Eye (tissue), 1 donor: ENCODE measurements at regions not wholly inside any gene's neighbourhood (a gene's known extent, or its start where the extent isn't known, plus 50 kb on each side); places are given as distances from the start of the nearest gene placed in this dataset.
"Not testable (repeated sequence)": the region's sequence is repeated elsewhere in the genome, so short reads cannot be mapped to it uniquely, and the experiment has no call there.

ENCODE experiments used
- DNase-seq: peaks from one replicate; pipeline ENCODE4 v3.0.0-alpha.2; 2015

DNA sequence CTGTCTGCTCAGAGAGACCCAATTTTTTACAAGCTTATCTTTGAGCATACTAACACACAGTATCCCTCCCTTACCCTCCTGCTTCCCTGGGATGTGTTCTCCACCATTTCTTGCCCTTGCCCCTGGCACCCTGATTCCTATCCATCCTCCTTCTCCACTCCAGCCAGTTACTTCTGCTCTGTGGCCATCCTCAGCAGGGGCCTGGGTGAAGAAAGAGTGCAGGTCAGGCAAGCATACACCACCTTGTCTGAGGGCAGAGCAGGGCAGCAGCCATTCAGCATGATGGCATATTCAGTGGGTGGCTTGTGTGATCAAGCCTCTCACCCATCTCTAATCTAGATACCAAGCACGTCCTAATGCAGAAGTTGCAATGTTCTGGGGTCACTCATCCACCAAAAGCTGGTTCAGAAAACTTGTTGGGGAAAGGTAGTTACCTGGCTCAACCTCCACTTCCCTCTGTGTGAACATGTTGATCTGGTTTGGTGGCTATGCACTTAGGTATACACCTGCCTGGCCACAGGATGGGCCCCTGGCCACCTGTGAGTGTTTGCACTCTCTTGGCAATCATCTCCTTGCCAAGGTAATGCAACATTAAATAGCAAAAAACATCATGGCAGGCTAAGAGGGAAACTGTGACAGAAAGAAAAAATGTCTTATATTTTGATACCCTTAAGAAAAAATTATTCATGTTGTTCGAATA, 900.3 kb upstream of the MIR17HG start:
- no peak for DNase-seq

DNA sequence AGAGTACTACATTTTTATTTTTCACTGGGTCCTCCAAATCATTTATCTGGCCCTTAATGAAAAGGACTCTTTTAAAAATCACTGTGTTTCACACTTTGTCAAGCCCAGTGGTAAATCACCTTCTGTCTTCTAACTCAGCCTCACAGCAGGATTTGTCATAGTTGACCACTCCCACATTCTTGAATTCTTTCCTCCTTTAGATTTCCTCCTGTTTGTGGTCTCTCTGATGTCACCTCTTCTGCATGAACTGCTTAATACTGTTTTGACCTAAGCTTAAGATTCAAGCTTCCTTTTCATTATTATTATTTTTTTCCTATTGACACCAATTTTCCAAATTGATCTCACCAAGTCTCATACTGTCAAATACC, 899.8 kb upstream of the MIR17HG start:
- no peak for DNase-seq

DNA sequence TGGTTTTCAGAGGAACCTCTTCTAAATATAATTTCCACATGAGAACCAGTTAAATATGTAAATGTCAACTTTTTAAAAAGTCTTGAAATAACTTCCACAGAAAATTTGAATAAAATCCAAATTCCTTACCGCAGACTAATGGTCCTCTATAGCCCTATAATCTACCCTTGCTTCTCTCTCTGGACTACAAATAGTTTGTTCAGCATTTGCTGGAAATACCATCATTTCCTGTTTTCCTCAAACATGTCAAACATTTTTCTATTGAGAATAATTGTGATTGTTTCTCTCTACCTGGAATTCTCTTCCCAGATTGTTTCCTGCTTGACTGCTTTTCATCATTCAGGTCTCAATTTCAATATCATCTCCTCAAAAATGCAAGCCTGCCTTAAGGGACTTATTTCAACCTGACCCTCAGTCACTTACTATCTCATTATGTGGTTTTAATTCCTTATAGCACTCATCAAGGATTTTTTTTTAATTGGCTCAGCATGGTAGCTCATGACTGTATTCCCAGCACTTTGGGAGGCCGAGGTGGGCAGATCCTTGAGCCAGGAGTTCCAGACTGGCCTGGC, 898.9 kb upstream of the MIR17HG start:
- no peak for DNase-seq

DNA sequence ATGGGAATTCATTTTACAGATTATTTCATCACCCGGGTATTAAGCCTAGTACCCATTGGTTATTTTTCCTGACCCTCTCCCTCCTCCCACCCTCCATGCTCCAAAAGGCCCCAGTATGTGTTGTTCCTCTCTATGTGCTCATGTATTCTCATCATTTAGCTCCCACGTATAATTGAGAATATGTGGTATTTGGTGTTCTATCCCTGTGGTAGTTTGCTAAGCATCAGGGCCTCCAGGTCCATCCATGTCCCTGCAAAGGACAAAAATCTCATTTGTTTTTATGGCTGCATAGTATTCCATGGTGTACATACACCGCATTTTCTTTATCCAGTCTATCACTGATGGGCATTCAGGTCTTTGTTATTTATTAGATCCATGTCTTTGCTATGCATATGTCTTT, 894.1 kb upstream of the MIR17HG start:
- no peak for DNase-seq

DNA sequence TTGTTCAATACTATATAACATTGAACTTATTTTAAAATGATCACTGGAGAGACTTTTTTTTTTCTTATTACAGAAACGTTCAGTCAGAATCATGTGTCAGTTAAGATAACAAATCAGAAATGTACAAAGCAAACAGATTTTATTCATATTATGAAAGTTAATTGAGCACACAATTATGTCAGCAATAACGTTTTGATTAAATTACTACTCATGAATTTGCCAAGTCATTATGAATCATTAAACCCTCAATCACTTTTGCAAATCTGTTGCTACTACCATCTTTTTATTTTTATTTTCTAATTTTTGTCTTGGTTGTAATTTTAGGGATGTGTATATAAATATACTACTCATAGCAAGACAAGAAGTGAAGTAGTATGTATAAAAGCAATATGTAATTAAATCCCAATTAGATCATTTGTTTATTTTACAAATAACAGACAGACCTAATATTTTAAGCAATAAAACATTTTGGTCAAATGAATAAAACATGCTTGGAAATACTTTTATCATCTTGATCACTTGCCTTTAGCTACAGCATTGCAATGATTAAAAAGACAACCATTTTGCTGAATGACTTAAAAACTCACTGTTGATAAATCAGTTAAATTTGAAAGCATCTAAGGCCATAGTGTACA, 893.4 kb upstream of the MIR17HG start:
- no peak for DNase-seq

DNA sequence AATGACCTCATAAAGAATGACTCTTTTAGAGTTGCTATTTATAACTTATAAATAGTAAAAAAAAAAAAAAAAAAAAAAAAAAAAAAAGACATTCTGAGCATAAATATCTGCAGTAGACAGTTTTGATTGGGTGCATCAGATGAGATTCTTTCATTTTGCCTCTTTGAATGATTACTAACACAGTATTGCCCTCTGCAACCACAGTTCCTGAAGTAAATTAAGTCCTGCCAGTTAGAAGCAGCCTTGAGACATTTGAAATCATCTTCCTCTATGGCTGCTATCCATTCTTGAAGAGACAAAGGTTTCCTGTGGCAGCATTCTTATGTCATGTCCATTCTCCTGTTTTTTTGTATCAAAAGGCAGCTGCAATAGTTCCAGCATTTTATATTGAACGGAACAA, 892.4 kb upstream of the MIR17HG start:
- DNase-seq: no peak

DNA sequence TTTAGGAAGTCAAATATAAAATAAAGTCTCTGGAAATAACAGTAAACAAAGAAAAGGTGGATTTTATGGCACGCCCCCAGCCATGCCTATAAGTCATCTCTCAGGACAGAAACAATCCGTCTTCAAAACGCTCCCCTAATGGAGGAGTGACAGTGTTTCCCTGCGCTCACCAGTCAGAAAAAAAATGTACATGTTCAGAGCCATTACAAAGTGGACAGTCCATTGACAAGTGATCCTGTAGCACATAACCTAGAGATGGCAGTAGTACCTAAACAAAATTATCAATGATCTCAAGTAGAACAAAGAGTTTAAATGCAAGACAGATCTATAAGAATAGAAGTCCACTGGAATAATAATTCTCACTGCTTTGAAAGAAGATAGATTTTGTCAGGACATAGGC, 891.7 kb upstream of the MIR17HG start:
- no peak for DNase-seq

DNA sequence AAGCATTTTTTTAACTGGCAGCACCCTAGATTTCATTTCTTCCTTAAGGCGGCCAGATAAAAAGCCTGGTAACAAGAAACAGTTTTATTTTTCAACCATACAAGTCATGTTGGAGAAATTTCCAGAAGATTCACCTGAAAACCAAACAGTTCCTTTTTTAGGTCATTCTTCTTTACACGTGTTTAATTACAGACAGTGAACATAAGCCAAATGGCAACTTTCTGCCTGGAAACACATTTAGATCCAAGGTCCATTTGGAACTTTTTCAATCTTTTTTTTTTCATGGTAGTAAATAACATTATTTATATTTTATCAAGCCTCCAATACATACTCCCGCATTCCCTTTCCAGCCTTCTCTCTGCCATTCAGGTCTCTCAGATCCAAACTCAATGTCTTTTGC, 886.1 kb upstream of the MIR17HG start:
- no peak for DNase-seq

DNA sequence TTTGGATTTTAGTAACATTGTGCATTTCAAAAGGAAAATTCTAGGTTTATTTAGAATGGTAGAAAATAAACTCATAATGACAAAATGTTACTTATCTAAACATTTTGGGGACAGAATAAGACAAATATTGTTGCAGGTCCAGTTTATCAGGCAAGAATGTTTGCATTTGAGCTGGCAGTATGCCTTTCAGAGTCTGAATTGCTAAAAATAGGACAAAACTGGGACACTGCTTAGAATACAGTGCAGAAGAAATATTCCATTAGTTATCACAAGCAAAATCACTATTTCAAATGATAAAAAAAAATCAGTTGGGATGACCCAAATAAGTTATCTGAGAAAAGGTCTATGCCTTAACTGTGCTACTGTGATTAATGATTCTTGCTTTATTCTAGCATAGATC, 870.3 kb upstream of the MIR17HG start:
- DNase-seq: no peak

DNA sequence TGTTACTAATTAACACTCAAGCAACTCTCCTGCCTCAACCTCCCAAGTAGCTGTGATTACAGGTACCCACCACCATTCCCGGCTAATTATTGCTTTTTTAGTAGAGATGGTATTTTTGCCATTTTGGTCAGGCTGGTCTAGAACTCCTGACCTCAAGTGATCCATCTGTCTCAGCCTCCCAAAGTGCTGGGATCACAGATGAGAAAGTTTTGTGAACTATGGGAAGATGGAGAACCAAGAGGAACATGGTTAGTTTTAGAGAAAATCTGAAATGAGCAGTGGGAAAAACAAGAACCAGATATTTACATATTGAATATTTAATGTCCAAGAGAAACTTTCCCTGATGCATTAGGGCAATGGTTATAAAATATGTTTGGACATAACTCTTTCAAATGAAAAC, 863.6 kb upstream of the MIR17HG start:
- no peak for DNase-seq

DNA sequence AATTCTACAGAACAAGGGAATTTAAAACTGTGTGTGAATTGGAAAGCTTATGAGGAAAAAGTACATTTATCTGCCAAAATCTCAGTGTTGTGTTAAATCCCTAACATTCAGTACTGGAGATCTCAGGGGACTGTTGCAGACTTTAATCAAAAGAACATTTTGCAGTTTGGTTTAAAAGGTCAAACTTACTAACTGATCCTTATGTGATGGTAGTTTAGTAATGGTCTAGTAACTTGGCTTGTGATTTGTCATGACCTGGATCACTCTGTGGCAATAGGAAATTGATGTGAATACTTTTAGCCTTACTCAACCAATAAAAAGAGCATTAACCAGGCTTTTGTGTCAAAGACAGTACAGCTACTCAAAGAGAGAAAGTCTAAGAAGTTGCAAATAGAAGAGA, 862.1 kb upstream of the MIR17HG start:
- DNase-seq: peak; percentile 36

DNA sequence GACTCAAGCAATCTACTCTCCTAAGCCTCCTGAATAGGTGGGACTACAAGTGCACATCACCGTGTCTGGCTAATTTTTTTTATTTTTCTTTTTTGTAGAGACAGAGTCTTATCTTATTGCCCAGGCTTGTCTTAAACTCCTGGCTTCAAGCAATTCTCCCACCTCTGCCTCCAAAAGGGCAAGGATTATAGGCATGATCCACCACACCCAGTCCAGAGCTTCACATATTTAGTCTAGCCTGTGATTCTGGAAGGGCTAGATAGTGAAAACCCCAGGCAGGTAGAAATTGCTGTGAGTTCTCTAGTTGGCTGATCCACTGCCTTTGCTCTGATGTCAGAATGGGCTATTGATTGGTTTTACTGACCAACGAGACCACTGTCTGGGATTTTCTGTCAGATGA, 854.6 kb upstream of the MIR17HG start:
- no peak for DNase-seq

DNA sequence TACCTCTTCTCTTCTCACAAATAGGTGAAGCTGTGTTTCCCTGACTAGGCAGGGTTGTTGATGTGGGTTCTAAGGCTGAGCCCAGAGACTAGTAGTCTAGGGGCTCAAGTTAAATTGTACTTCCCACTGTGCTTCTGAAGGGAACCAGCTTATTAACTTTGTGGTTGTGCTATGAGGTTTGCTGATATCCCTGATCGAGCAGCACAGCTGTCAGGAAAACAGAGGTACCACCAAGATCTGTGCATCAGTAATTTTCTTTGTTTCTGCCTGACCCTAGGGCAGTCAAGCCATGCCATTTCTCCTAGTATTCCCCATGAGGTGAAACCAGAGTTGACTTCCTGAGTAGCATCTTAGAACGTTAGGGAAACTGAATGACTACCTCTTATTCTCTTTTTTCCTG, 853.8 kb upstream of the MIR17HG start:
- DNase-seq: no peak

DNA sequence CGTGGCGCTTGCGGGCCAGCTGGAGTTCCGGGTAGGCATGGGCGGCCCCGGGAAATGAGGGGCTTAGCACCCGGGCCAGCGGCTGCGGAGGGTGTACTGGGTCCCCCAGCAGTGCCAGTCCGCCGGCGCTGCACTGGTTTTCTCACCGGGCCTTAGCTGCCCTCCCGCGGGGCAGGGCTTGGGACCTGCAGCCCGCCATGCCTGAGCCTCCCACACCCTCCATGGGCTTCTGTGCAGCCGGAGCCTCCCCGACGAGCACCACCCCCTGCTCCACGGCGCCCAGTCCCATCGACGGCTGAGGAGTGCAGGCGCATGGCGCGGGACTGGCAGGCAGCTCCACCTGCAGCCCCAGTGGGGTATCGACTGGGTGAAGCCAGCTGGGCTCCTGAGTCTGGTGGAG, 852.6 kb upstream of the MIR17HG start:
- DNase-seq: not testable (repeated sequence)

DNA sequence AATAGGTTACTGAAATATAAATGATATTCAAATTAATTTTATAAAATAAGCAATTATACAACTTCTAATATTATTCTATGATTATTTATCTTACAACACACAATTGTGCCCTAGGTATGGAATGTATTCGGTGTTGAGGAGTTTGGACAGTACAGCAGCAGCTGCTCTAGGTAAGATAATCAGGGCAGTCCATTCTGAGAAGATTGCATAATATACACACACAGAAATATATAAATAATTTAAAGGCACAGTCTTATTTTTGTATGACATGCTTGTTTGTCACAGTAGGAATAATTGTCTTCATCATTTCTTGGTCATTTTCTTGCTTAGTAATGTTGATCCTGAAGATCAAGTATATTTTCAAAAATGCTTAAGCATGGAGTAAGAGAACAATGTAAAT, 849.4 kb upstream of the MIR17HG start:
- peak; percentile 8 for DNase-seq

DNA sequence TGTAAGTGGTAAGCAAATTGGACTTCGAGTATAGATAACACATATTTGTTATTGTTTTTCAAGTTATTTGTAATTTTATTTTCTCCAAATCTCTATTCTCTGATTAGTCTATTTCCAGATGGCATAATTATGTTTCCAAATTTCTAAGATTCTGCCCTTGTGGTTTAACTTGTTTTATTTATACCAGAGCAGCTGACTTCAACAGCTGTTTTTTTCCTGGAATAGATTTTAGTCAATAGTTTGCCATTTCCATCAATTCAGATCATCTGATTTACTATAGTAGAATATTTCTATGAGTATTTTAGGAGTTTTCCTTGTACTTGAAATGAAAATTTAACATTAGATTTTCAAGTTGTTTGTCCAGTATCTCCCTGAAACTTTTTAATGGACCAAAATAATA, 848.7 kb upstream of the MIR17HG start:
- no peak for DNase-seq

DNA sequence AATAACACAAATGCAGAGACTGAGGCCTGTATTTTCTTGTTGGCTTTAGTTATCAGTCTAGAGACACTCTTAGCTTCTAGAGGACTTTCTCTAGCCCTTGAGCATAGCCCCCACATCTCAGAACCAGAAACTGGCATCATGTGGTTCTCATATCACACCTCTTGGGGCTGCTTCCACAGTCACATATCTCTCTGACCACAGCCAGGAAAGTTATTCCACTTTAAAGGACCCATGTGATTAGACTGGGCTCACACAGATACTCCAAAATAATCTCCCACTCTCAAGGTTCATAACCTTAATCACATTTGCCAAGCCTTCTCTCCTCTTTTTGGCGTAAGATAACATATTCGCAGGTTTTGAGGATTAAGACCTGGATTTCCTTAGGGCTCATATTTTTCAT, 846.9 kb upstream of the MIR17HG start:
- no peak for DNase-seq

DNA sequence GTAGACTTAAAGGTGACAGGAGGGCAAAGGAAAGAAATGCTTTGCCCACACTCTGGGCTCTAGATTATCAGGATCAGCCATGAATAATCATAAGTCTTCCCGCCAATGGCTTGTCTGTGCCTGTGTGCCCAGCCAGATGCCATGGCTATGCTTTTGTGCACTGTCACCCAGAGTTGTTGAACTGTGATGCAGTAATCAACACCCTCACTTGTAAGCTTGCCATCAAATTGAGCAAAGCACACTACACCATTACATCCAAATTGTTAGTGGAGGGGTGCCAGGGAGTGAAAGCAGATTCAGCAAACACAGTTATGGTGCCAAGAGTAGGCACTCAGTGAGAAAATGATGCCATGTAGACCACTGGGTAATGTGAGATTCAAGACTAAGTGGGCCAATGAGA, 845.3 kb upstream of the MIR17HG start:
- no peak for DNase-seq

DNA sequence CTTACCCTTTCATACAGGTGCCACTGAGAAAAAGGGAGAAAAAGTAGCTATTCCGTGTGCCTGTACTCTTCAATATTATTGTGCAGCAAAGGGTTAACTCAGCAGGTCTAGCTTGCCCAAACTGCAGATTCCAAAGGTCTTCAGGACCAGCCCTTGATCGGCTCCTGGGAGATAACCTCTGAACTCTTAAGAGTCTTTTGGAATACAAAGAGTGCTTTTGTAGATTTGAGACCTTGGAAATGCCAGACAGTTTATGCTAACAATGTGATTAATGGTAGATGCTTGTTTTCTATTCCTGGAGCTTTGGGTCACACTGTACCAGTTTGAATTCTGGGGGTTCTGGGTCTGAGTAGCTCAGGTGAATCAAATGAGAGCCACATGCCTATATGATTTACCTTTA, 844.7 kb upstream of the MIR17HG start:
- no peak for DNase-seq

DNA sequence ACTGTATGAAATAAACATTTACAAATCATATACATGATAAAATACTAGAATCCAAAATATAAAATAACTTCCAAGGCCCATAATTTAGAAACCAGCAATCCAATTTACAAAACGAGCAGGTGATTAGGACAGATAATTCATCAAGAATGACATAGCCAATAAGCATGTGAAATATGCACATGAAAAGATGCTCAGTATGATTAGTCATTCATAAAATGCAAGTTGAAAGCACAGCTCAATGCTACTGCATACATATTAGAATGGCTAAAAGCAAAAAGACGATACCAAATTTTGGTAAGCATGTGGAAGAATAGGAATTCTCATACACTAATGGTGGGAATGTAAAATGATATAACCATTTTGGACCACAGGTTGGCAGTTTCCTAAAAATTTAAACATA, 837.2 kb upstream of the MIR17HG start:
- no peak for DNase-seq

DNA sequence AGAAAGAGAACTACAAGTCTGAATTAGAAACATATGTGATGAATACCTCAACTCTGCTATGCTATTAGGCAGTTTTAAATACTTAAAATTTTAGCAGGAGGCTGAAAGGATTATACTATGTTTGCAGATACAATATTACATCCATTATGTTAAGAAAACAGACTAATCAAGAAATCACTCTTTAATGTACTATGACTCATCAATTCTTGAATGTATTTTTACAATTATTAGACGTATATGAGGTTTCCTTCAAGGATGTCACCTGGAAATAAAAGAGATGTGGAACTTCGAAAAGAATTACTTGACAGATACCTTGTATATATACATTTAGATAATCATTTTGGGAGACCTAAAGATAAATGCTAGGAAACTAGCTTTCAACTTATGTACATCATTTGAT, 835.6 kb upstream of the MIR17HG start:
- DNase-seq: no peak

DNA sequence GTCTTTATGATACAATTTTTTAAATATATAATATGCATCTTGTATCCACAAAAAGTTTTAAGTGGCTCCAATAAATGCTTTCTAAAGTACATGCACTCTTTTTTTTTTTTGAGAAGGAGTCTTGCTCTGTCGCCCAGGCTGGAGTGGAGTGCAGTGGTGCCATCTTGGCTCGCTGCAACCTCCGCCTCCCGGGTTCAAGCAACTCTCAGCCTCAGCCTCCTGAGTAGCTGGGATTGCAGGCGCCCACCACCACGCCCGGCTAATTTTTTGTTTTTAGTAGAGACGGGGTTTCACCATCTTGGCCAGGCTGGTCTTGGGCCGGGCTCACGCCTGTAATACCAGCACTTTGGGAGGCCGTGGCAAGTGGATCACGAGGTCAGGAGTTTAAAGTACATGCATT, 832.8 kb upstream of the MIR17HG start:
- DNase-seq: not testable (repeated sequence)

DNA sequence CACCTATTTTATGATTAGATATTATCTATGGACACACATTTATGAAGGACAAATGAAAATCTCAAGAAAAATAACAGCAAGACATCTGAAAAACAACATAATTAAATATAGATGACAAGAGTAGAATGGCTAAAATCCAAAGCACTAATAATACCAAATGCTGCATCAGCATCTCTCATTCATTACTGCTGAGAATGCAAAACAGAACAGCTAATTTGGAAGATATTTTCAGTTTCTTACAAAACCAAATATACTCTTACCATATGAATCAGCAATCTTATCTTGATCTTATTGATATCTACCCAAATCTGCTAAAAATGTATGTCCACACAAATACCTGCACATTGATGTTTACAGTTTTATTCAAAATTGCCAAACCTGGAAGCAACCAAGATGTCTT, 829.1 kb upstream of the MIR17HG start:
- DNase-seq: no peak

DNA sequence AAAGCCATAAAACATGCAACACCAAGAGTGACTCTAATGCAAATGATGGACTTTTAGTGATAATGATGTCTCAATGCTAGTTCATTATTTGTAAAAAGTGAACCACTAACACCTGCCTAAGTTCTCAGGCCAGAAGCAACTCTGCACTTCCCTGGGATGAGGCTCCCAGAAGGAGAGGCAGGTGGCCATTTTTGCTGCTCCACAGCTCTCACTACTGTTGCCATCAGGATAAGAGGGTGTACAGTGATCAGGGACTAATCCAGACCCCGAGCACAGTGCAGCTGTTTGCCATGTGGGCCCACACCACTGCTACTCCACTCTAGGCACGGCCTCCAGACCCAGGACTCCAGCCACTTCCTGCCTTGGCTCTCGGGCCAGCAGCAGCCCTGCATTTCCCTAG, 828.3 kb upstream of the MIR17HG start:
- no peak for DNase-seq

DNA sequence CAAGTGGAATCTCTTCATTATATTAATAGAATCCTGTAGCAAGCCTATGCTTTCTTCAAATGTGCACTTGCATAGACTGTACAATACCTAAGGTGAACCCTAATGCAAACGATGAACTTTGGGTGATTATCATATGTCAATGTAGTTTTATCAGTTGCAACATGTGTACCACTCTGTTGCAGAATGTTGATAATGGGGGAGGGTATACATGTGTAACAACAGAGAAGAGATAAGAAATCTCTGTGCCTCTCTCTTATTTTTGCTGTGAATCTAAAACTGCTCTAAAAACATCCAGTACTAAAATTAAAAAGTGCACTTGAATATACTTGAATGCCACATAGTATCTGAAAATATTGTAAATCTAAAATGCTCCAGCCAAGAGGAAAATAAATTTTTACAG, 820.8 kb upstream of the MIR17HG start:
- no peak for DNase-seq
